Heart left ventricle (tissue), 13 donors: ENCODE measurements at regions not wholly inside any gene's neighbourhood (a gene's known extent, or its start where the extent isn't known, plus 50 kb on each side); places are given as distances from the start of the nearest gene placed in this dataset.

Experiments
- POLR2A ChIP-seq, 2 donors: fragments of 450-650 bp; IDR thresholded peaks; one replicate each; pipeline ENCODE4 v1.6.1; 2017; ENCODE audit warnings: antibody characterized with exemption in 2 of 2, mild to moderate bottlenecking in 2 of 2, moderate library complexity in 2 of 2
- TF ChIP-seq, protein P1 (sequence below), 12 donors: fragments of 200-600 bp; sonication (generic) in 4 of 12; IDR thresholded peaks; one replicate each; pipeline versions ENCODE4 v1.5.0 to v1.8.0; 2018 to 2022; ENCODE audit warnings: antibody characterized with exemption in 12 of 12, mild to moderate bottlenecking in 5 of 12
- donor health status: ischemic (EF 13 %, LVEDD 7.1; RV severe dilation, severe dysfunction).
- donor health status: DM: no; HTN: yes; CAD: no.
- donor health status: DM: no; HTN: no; CAD: no.
- donor health status: ischemic (EF 25% LVEDD 6.9; RV normal size, moderate dysfunction).
- donor health status: ischemic (EF 25% LVEDD 5.7; RV mildly dilated, moderate dysfunction).
- donor health status: ischemic (EF 35%, LVEDD 5.7; RV mildly dilated, moderate dysfunction).
- donor health status: nonischemic (EF 11% LVEDD 7.7; RV severe dilation, severe dysfunction).
- donor health status: DM: yes; HTN: yes; CAD: no.
- donor health status: PGD.
- donor health status: ischemic (EF 29% LVEDD 5.4; RV normal size, mild dysfunction).
- donor health status: nonischemic (EF 23%, LVEDD 6.1; RV moderate dilation, normal function).

DNA sequence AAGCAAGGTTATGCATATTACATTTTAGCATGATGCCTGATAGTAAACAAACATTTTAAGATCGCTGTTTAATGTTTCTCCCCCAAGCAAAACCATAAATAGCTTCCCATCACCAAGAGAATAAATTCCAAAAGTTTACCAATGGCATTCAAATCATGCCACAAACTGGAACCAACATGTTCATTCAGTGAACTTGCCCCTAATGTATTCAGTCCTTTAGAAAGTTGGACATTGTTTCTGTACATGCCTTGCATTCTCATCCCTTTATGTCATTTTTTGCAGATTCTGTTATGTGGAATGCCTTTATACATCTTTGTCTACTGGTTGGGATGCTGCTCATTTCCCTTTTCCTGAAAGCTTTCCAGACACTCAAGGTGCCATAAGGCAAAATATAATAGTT lies 105.5 kb downstream of the PYDC2 start:
- TF ChIP-seq, protein P1, sequence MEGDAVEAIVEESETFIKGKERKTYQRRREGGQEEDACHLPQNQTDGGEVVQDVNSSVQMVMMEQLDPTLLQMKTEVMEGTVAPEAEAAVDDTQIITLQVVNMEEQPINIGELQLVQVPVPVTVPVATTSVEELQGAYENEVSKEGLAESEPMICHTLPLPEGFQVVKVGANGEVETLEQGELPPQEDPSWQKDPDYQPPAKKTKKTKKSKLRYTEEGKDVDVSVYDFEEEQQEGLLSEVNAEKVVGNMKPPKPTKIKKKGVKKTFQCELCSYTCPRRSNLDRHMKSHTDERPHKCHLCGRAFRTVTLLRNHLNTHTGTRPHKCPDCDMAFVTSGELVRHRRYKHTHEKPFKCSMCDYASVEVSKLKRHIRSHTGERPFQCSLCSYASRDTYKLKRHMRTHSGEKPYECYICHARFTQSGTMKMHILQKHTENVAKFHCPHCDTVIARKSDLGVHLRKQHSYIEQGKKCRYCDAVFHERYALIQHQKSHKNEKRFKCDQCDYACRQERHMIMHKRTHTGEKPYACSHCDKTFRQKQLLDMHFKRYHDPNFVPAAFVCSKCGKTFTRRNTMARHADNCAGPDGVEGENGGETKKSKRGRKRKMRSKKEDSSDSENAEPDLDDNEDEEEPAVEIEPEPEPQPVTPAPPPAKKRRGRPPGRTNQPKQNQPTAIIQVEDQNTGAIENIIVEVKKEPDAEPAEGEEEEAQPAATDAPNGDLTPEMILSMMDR (IDR thresholded peaks at IDR 0.05) = no peak
- no peak for TF ChIP-seq POLR2A (IDR thresholded peaks at IDR 0.05)
